HG03342 (cell line): ENCODE measurements at regions not wholly inside any gene's neighbourhood (a gene's known extent, or its start where the extent isn't known, plus 50 kb on each side); places are given as distances from the start of the nearest gene placed in this dataset.
"Not testable (repeated sequence)": the region's sequence is repeated elsewhere in the genome, so short reads cannot be mapped to it uniquely, and the experiment has no call there.

Source experiments
- ATAC-seq: cut with Tn5 transposase; IDR thresholded peaks from one replicate; pipeline ENCODE4 v1.9.1; 2021; ENCODE audit warnings: mild to moderate bottlenecking, moderate library complexity; ENCODE audit not compliant: unreplicated experiment

DNA sequence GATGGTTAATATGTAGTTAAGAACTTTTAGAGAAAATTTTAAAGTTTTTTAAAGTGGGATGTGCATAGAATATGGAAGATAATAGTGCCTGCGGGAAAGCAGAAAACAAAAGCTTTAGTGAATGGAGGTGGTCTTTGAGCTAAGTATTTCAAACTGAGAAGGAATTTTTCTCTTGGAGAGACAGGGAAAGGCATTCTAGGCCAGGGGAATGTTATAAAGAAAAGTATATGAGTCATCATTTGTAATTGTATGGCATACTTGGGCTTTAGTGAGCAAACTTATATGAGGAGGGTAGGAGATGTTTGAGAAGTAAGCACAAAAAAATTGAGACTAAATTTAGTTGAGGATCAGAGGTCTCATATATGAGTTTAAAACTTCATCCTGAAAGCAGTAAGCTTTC, 467.0 kb downstream of the PPARGC1A start:
- no peak for ATAC-seq

DNA sequence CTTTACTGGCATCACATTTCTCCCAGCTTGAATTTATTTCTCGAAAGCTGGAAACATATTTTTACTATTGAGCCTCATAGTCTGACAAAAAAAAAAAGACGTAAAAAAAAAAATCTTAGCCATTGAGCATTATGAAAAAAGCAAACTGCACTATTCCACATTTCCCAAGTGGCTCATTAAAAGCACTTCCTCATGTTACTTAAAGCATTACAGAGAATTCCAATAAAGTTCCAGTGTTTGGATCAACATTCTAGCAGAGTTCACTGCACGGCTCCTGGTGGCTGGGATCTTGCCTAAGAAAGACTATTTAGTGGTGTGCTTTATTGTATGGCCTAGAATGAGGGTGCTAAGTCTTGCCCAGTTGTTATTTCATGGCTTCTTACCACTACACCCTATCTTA, 476.2 kb downstream of the PPARGC1A start:
- no peak for ATAC-seq

DNA sequence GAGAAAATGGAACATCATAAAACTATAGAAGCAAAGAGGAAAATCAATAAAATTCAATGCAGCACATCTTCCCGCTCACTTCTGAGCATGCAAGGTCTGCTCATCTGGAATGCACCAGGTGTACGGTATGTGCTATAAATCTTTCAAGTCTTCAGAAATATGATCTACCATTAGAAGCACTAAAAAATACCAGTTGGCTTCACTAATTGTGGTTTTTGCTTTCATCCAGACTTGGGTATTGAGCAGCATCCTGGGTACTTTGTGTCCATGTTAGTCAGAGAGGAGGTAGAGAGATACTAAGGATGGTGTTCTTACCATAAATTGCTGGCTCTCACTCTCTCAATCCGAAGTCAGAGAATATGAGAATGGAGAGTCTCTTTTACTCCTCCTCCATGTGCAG, 477.1 kb downstream of the PPARGC1A start:
- ATAC-seq: no peak

DNA sequence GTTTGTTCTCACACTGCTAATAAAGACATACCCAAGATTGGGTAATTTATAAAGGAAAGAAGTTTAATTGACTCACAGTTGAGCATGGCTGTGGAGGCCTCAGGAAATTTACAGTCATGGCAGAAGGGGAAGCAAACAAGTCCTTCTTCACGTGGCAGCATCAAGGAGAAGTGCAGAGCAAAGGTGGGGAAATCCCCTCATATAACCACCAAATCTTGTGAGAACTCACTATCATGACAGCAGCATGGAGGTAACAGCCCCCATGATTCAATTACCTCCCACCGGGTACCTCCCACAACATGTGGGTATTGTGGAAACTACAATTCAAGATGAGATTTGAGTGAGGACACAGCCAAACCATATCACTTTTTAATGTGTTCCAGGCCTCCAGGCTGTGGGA, 480.9 kb downstream of the PPARGC1A start:
- ATAC-seq: not testable (repeated sequence)

DNA sequence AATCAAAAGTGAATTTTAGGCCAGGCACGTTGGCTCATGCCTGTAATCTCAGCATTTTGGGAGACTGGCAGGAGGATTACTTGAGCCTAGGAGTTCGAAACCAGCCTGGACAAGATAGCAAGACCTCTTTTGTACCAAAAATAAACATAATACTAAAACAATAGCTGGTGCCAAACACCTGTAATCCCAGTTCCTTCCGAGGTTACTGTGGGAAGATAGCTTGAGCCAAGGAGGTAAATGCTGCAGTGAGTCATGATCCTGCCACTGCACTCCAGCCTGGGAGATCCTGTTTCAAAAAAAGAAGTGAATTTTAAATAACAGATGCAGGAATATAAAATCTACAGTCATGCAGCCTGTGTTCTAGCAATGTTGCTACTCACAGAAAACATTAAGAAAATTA, 488.3 kb downstream of the PPARGC1A start:
- ATAC-seq: no peak

DNA sequence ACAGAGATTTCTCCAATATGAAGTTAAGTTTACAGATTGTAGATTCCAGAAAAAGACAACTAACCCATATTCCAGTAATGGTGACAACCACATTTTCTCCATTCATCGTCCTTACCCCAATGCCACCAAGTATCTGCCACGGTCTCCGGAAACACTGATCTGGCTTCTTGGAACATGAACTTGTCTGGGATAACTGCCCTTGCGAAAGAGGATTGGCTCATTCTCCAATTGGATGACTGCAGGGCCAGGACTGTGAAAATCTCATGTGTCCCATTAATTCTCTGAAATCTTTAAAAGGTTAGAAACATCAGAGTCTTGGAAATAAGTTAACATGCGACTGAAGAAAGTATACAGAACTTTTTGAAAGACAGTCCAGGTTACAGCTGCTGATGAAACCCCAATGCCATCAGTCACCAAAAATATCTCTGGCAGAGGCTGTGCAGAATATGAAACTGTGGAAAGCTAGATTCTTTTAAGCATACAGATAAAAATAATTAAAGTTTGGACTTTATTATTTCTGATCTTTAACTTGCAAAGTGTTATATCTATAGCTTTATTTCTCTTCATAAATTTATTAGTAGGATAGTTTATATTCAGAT, 496.9 kb downstream of the PPARGC1A start:
- no peak for ATAC-seq

DNA sequence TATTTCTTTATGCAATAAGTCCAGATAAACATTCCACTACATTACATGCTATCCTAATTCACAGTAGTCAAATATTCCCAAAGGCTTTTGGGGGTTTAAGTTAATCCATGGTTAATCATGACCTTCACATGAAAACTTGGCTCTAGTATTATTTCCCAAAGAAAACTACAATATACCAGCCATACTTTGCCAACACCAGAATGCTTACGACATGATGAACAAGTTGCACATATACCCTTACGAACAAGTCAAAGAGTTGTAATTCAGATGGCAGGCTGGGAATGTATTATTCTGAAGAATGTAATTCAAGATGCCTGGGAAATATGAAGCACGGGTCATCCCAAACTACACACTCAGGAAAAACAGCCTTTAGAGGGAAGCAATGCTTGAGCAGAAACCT, 499.6 kb downstream of the PPARGC1A start:
- ATAC-seq: no peak

DNA sequence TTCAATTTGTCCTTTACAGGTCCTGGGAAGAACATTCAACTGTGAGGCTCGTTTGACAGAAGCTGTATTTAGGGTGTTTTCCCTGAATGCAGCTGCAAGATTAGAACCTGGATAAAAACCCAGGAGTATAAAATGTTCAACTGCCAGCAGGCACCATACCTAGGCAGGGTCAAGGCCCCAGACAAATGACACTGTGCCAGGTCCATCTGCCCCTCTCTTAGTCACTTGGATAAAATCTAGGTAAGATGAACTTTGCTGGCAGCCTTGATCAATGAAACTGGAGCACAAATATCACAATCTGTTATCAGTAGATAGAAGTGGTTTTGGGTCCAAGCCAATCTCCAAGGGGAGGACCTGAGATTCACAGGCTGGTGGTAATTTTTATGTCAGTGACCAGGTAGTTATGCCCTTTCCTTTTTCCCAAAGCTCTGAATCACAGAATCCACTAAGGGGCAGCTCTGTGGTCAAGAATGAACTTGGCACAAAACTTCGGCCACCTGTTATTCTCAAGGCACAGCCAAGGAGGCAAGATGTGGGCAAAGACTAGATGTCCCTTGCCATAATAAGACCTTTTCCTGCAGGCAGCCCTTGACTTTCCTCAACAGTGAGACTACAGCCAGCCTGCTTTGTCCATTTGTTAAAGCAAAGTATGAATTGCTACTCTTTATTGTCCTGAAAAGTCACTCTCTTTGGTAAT, 501.0 kb downstream of the PPARGC1A start:
- no peak for ATAC-seq

DNA sequence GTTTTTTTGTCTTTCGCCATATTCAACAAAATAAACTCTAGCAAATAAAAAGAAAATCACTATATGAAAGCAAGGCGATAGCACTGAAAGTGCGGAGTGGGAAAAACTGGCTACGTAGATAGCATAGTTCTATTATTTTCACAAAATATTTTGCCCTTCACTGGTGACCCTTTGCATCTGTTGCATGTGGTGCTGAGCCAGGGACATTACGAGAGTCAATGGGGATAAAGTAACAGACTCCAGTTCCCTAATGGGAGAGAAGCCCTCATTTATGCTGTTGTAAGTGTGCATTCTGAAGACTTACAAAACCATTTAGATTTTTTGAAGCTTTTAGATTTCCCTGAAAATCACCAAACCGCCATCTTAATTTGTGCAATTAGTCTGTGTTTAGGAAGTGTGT, 501.6 kb downstream of the PPARGC1A start:
- ATAC-seq: no peak

DNA sequence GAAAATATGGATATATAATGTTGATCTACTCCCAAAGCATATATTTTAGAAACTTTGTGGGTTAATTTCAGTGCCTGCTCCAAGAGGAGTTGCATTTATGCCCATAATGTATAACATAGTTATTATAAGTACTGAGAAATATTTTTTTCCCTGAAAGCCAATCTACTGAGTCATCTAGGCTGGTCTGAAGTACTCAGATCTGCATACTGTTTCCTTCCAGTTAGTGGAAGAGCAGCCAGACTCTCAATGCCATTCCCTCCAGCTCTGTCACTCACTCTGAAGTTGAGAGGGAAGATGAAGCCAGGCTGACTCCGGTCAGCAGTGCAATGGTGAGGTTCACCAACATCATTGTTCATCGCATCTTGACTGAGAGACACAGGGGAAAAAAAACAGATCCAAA, 505.1 kb downstream of the PPARGC1A start:
- ATAC-seq: no peak

DNA sequence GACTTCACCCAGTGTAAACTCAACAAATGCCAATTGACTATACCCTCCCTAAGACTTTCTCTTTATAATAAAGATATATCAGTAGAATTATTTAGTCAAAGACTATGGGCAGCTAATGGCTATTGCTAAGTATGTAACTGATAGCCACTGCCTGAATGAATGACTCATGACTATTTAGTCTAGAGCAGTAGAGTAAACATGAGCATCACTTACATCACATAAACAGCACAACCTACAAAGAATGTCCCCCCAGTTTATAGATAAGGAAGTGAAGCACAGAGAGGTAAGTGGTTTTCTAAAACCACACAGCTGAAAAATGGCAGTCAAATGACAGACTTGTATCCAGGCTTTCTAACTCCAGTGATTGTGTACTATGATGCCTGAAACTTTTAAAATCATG, 507.0 kb downstream of the PPARGC1A start:
- no peak for ATAC-seq

DNA sequence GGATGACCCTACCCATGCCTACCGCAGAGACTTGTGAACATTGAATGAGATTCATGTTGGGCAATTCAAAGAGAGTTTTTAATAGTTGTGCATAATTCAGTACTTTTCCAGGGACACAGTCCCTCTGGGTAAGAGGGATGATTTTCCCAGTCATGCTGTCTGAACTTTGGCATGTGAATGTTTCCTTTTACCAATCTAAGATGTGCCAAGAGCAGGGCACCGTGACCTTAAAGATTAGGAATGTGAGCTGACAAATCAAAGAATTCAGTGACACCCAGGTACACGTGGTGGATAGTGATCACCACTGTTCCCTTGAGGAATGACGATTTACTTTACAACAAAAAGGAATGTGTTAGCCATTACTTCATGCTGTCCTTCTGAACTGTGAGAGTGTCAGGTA, 515.6 kb downstream of the PPARGC1A start:
- no peak for ATAC-seq

DNA sequence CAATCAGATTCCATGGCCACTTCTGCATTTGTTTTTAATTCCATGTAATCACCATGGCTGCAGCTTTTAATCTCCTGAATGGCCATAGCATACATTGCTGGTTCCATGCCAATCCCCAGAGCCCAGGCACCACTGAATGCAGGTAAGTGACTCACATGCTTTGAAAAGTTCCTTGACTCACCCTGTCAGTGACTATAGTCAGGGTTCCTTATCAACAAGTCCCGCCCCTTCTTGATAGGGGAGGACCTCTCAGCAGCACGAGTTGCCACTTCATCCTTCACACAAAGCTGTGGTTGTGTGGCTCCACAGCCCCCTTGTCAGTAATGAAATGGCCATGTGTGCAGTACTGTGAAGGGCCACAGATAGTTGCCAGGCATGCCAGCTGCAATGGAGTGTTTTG, 516.6 kb downstream of the PPARGC1A start:
- no peak for ATAC-seq

DNA sequence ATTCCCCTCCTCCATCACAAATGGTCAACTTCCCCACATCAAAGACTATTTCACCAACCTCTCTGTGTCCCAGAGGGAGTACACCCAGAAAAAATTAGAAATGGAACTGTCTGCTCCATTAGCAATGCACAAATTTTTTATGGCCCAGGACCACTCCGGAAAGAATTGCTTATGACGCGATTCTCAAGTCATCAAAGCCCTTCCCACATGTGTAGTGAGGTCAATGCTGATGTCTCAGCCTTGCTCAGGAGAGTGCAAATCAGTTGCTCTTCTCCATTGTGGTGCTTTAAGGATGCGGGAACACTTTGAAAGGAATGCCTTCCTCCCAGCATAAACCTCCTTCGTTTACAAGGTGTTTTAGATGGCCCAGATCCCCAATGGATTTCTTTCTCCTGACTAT, 518.3 kb downstream of the PPARGC1A start:
- no peak for ATAC-seq

DNA sequence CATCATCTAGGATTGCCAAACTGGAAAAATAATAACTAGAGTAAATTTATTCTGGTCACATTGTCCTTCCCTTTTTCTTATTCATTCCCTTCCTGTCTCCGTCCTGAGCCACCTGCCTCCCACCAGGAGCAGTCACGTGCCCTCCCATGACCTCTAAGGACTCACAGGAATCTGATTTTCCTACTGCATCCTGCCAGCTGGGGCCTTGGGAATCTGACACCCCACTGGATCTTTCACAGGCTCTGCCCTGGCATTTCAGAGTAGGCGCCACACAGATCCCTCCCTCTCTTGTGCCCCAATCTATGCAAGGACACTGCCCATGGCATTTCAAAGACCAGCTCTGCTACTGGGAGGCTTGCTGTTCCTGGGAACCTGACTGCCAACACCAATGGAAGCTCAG, 520.5 kb downstream of the PPARGC1A start:
- no peak for ATAC-seq

DNA sequence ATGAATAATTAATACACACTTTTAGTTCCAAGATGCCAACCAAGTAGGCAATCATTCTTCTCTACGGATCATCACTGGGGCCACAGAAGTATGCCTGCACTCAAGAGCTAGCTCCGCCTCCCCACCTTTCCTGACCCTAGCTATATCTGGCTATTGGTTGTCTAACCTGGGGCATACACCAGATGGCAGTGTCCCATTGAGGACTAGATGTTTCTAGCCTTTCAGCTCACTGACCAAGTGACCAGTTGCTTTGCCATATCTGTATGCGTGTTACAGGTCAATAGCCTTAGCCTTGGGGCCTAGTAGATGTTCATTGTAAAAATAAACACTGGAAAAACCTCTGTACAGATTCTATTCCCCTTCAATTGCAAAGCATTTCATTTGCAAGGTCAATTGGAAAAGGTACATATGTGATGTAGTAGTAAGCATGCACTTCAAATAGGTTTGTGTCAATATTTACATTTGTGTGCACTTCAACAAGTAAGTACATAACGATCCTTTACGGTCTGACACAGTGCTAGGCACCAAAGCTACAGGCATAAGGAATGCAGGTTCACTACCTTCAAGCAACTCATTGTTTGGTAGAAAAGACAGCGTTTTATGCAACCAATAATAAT, 521.7 kb downstream of the PPARGC1A start:
- ATAC-seq: no peak

DNA sequence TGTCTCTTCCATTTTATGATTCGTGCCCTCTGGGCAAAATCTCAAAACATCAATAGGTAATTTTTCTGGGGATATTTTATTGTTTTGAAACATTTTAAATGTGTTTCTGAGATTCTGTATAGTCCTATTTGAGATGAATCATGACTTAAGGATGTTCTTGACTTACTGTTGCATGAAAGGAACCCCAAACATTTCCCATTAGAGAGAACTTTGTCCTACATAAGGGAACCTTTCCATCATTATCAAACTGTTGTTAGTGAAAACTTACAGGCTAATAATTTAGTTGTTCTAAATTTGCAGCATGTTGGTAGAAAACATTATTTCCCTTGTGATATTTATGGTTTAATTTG, 523.3 kb downstream of the PPARGC1A start:
- ATAC-seq: no peak

DNA sequence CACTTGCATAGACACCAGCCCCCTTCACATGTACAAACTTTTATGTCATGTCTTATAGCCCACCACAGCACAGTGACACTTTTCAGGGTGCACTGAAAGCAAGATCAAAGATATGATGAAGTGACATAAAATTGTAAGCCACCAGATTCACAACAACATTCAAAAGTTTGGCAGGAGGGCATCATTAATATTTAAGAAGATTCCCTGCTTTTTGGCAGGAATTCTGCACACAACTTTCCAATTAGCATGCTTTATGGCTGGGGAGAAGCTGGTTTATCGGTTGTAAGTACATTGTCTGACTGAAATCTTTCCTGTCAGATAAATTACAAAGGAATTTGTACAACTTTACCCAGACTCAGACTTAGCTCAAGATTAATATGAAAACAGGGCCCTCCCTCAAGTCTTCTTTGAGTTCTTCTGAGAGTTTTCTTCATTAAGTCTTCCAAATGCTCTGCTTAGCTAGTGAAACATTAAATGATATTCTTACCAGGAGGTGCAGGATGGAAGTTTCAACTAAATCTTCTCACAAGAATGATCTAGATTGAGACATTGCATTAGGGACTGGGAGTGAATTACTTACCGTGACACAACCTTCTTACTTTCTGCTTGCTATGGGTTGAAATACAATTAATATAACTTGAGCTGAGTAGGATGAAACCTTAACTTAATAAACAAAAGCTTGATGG, 523.8 kb downstream of the PPARGC1A start:
- no peak for ATAC-seq

DNA sequence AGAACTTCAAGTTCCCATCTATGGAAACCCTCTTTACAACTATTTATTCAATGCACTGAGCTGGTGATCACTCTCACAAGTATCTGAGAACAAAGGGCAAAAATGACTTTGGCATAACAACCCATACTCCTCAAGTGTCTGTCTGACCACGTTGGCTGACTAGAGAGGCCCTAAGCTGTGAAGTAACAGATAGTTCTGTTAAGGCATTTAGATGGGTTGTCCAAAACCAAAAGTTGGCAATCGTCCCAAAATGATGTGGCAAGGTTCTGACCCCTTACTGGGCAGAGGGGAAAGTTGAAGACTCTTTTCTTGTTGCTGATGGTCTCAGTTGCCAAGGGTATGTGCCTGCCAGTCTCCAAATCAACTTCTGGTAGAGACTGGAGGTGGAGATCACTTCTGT, 524.8 kb downstream of the PPARGC1A start:
- ATAC-seq: no peak

DNA sequence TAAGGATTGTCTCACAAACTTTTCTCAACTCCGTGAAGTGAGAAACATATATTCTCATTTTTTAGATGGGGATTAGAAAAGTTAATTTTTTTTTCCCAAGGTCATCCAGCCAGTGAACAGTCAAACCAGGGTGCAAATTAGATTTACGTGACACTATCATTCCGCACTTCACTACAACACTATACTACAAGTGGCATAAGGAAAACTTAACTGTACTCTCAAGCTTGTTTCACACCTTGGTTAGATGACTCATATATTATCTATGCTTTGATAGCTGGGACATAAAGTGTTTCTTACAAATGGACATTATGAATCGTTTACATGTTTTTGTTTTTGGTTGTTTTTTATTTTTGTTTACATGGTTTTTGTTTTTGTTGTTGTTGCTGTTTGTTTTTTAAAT, 525.7 kb downstream of the PPARGC1A start:
- ATAC-seq: no peak

DNA sequence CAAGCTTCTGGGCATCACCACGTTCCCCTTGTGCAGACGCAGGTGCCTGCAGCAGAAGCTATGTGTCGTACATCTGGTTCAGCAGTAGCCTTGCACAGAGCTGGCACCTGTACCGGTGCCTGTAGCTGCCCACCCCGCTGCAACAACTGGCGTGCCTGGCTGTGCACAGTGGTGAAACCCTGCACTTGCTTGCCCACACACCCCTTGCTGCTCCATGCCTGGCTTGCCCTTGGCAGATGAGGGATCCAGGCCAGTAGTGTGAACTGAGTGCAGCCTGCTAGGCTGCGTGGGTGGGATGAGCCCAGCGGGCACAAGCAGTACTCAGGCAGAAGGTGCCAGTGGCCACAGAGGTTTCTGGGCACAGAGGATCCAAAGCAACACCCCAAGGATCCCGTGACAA, 528.4 kb downstream of the PPARGC1A start:
- ATAC-seq: no peak

DNA sequence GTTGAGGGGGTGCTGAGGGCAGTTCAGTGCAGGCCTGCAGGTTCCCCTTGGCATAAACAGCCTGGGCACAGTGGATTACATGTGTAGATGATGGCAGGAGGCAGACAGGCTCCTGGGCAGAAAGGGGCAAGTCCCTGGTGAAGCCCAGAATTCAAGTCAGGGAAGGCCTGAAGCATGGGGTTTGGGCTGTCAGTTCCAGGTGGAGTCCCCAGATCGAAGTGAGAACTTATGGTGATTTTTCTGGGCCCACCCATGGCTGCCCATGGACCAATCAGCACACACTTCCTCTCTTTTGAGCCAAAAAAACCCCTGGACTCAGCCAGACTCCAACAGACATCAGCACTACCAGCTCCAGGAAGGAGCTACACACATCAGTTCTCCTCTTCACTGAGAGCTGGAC, 529.1 kb downstream of the PPARGC1A start:
- ATAC-seq: no peak
